Smooth muscle cell (in vitro differentiated cells): ENCODE measurements at regions not wholly inside any gene's neighbourhood (a gene's known extent, or its start where the extent isn't known, plus 50 kb on each side); places are given as distances from the start of the nearest gene placed in this dataset.
A peak's percentile ranks its signal among the peaks of the same experiment; 100 is the strongest.

Experiments
- DNase-seq: peaks from one replicate; lab custom pipeline; 2025; ENCODE audit not compliant: unreplicated experiment; lab: John Stamatoyannopoulos, UW
- H2AFZ ChIP-seq: fragments of 200-600 bp; sonication (generic); 2 replicates; pipeline ENCODE4 v1.6.0; 2016; ENCODE audit warnings: antibody characterized with exemption, low read depth, mild to moderate bottlenecking
- H3F3A ChIP-seq: fragments of 200-600 bp; sonication (generic); 2 replicates; pipeline ENCODE4 v1.6.0; 2017; ENCODE audit warnings: antibody characterized with exemption, low read depth
- H3K27ac ChIP-seq: fragments of 200-600 bp; sonication (generic); 2 replicates; pipeline ENCODE4 v1.5.1; 2016; ENCODE audit warnings: low read depth, mild to moderate bottlenecking
- H3K27me3 ChIP-seq: fragments of 200-600 bp; sonication (generic); 2 replicates; pipeline ENCODE4 v1.6.1; 2016; ENCODE audit warnings: low read depth, mild to moderate bottlenecking
- H3K36me3 ChIP-seq: fragments of 200-600 bp; sonication (generic); 2 replicates; pipeline ENCODE4 v1.5.1; 2016; ENCODE audit warnings: low read depth
- H3K4me1 ChIP-seq: fragments of 200-600 bp; sonication (generic); 2 replicates; pipeline ENCODE4 v1.5.1; 2016; ENCODE audit warnings: low read depth
- H3K4me2 ChIP-seq: fragments of 200-600 bp; sonication (generic); 2 replicates; pipeline ENCODE4 v1.6.0; 2016; ENCODE audit warnings: mild to moderate bottlenecking
- H3K4me3 ChIP-seq: fragments of 200-600 bp; sonication (generic); 2 replicates; pipeline ENCODE4 v1.5.1; 2016; ENCODE audit warnings: mild to moderate bottlenecking
- H3K79me2 ChIP-seq: fragments of 200-600 bp; sonication (generic); 2 replicates; pipeline ENCODE4 v1.6.0; 2016; ENCODE audit warnings: low read depth, mild to moderate bottlenecking
- H3K9ac ChIP-seq: fragments of 200-600 bp; sonication (generic); 2 replicates; pipeline ENCODE4 v1.6.0; 2016; ENCODE audit warnings: low read depth
- H3K9me3 ChIP-seq: fragments of 200-600 bp; sonication (generic); replicated peaks from 2 replicates; pipeline ENCODE4 v1.5.1; 2016; ENCODE audit warnings: low read depth
- H4K20me1 ChIP-seq: fragments of 200-600 bp; sonication (generic); 2 replicates; pipeline ENCODE4 v1.6.0; 2016; ENCODE audit warnings: low read depth
- CTCF ChIP-seq: fragments of 200-600 bp; sonication (generic); IDR thresholded peaks from 2 replicates; pipeline ENCODE4 v1.5.1; 2017; ENCODE audit warnings: borderline replicate concordance, mild to moderate bottlenecking, antibody characterized with exemption; ENCODE audit not compliant: insufficient read depth, poor library complexity, severe bottlenecking
- WGBS: methylation state at CpG from one replicate; pipeline ENCODE4 v1.1.7; 2016; ENCODE audit warnings: low lambda C conversion rate; 5-methylcytosine and 5-hydroxymethylcytosine counted together

GRCh38 chr10:117878626-117879025, 168.1 kb downstream of the RAB11FIP2 start:
- no peak overlapping the region for H3K9ac ChIP-seq
- no peak overlapping the region for H2AFZ ChIP-seq
- no peak overlapping the region for H3K4me2 ChIP-seq
- TF ChIP-seq CTCF: no peak
- H3K27me3 ChIP-seq: no peaks in the 10 kb centered on the region
- no peaks in the 10 kb centered on the region for H3F3A ChIP-seq
- DNase-seq: no peak
- H3K4me1 ChIP-seq: no peaks in the 10 kb centered on the region
- H4K20me1 ChIP-seq: no peaks in the 10 kb centered on the region
- 88% methylated on average over 5 of the region's 5 CpGs for WGBS
- no peak overlapping the region for H3K4me3 ChIP-seq
- H3K27ac ChIP-seq: no peak overlapping the region
- no peaks in the 10 kb centered on the region for H3K9me3 ChIP-seq
- H3K79me2 ChIP-seq: no peaks in the 10 kb centered on the region
- H3K36me3 ChIP-seq: no peaks in the 10 kb centered on the region

GRCh38 chr10:117884093-117884492, 162.6 kb downstream of the RAB11FIP2 start:
- Histone ChIP-seq H3K9ac (no peak overlapping the region), H2AFZ (no peak overlapping the region), H3K9me3 (no peaks in the 10 kb centered on the region), H3K27me3 (no peaks in the 10 kb centered on the region), H3K27ac (no peak overlapping the region), H3K36me3 (no peaks in the 10 kb centered on the region), H3K4me1 (peaks cover 11% of the 10 kb centered on the region), H3K4me3 (no peak overlapping the region), H3F3A (no peaks in the 10 kb centered on the region), H4K20me1 (no peaks in the 10 kb centered on the region), H3K79me2 (no peaks in the 10 kb centered on the region), H3K4me2 (no peak overlapping the region)
- no peak for DNase-seq
- no peak for TF ChIP-seq CTCF
- whole genome bisulfite sequencing: 78% methylated on average over 4 of the region's 4 CpGs

- H3K4me1 ChIP-seq: peaks cover 11% of the 10 kb centered on the region
- TF ChIP-seq CTCF: no peak
- DNase-seq: no peak
- 62% methylated on average over 6 of the region's 6 CpGs for WGBS
- H3F3A ChIP-seq: no peaks in the 10 kb centered on the region
- no peak overlapping the region for H3K9ac ChIP-seq
- H3K4me3 ChIP-seq: no peak overlapping the region
- H3K27ac ChIP-seq: no peak overlapping the region
- no peaks in the 10 kb centered on the region for H3K27me3 ChIP-seq
- H3K36me3 ChIP-seq: no peaks in the 10 kb centered on the region
- H2AFZ ChIP-seq: no peak overlapping the region
- H3K4me2 ChIP-seq: peak overlapping the region; percentile 10
- no peaks in the 10 kb centered on the region for H3K9me3 ChIP-seq
- no peaks in the 10 kb centered on the region for H4K20me1 ChIP-seq
- no peaks in the 10 kb centered on the region for H3K79me2 ChIP-seq
Observed at GRCh38 chr10:117884592-117884991, 162.1 kb downstream of the RAB11FIP2 start.

GRCh38 chr10:117885206-117885829, 161.4 kb downstream of the RAB11FIP2 start:
- 51% methylated on average over 14 of the region's 14 CpGs for WGBS
- no peaks in the 10 kb centered on the region for H4K20me1 ChIP-seq
- DNase-seq: no peak
- H3K9me3 ChIP-seq: no peaks in the 10 kb centered on the region
- no peak for TF ChIP-seq CTCF
- no peaks in the 10 kb centered on the region for H3K27me3 ChIP-seq
- H3K9ac ChIP-seq: no peak overlapping the region
- H3F3A ChIP-seq: no peaks in the 10 kb centered on the region
- H3K4me1 ChIP-seq: peaks cover 11% of the 10 kb centered on the region
- H3K4me3 ChIP-seq: no peak overlapping the region
- H3K4me2 ChIP-seq: peak overlapping the region; percentile 10
- H3K79me2 ChIP-seq: no peaks in the 10 kb centered on the region
- no peak overlapping the region for H3K27ac ChIP-seq
- no peaks in the 10 kb centered on the region for H3K36me3 ChIP-seq
- no peak overlapping the region for H2AFZ ChIP-seq
